Tibial artery (tissue), 4 donors: ENCODE measurements at regions not wholly inside any gene's neighbourhood (a gene's known extent, or its start where the extent isn't known, plus 50 kb on each side); places are given as distances from the start of the nearest gene placed in this dataset.

Experiments
- DNase-seq, 2 donors: peaks; one replicate each; pipeline ENCODE4 v3.0.0-alpha.2; 2019
- H3K27ac ChIP-seq, 2 donors: fragments of 200-600 bp; sonication (generic) in 1 of 2; 1 replicate in 1 of 2; 2 replicates in 1 of 2; pipeline ENCODE4 v1.5.1; 2018 to 2019; ENCODE audit warnings: mild to moderate bottlenecking in 1 of 2
- H3K27me3 ChIP-seq, 2 donors: fragments of 200-600 bp; sonication (generic) in 1 of 2; one replicate each; pipeline versions ENCODE4 v1.5.1 to v1.6.0; 2016 to 2019
- H3K36me3 ChIP-seq, 3 donors: fragments of 200-600 bp; sonication (generic) in 2 of 3; one replicate each; pipeline ENCODE4 v1.5.1; 2016 to 2019; ENCODE audit warnings: mild to moderate bottlenecking in 2 of 3
- H3K4me1 ChIP-seq, 4 donors: fragments of 200-600 bp; sonication (generic) in 2 of 4; 1 replicate in 3 of 4; 2 replicates in 1 of 4; pipeline ENCODE4 v1.5.1; 2016 to 2019
- H3K4me3 ChIP-seq, 2 donors: fragments of 200-600 bp; sonication (generic) in 1 of 2; 1 replicate in 1 of 2; 2 replicates in 1 of 2; pipeline ENCODE4 v1.5.1; 2018 to 2019; ENCODE audit warnings: mild to moderate bottlenecking in 2 of 2
- H3K9me3 ChIP-seq, 3 donors: fragments of 200-600 bp; sonication (generic) in 1 of 3; one replicate each; pipeline ENCODE4 v1.5.1; 2016 to 2019
- CTCF ChIP-seq, 2 experiments: fragments of 200-600 bp in 1 of 2; fragments of 450-650 bp in 1 of 2; IDR thresholded peaks; one replicate each; pipeline ENCODE4 v1.5.1; 2017 to 2019; ENCODE audit warnings: antibody characterized with exemption in 2 of 2, mild to moderate bottlenecking in 1 of 2, moderate library complexity in 1 of 2
- intact Hi-C: fragments of 100-400 bp; cut with DNase I; formaldehyde crosslinking; loops from one replicate; pipeline ENCODE4 v1.15.0; 2023; ENCODE audit warnings: low total_unique reads

GRCh38 chr18:38459131-38459994 is 893.8 kb upstream of the CELF4 start:
- no peaks in the 10 kb centered on the region for H3K4me1 ChIP-seq

DNA sequence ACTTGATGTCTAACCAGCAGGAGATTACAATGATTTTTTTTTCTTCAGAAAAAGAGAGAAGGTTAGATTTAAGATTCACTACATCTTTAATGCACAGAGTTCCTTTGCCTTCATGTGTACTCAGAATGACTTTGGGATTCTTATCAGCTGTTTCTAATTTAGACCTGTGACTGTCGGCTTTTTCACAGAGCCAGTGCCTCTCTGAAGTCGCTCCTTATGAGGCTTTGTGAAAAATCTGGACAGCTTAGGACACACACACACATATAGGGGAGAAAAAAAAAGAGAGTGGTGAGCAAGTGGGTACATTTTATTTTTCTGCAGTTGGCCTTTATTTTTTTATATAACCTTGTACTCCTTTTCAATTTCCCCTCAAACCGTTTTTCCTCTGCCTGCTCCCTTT is 893.1 kb upstream of the CELF4 start:
- H3K27ac ChIP-seq: no peak overlapping the region
- H3K36me3 ChIP-seq: no peaks in the 10 kb centered on the region
- H3K27me3 ChIP-seq: no peaks in the 10 kb centered on the region
- H3K4me1 ChIP-seq: no peaks in the 10 kb centered on the region
- DNase-seq: no peak
- intact Hi-C loops: no loop called here
- H3K9me3 ChIP-seq: no peaks in the 10 kb centered on the region
- no peak for TF ChIP-seq CTCF (IDR thresholded peaks at IDR 0.05)
- no peak overlapping the region for H3K4me3 ChIP-seq

More at GRCh38 chr18:38459131-38459994, 893.8 kb upstream of the CELF4 start:
- DNase-seq: no peak
- Histone ChIP-seq H3K9me3 (no peaks in the 10 kb centered on the region), H3K4me3 (no peak overlapping the region), H3K36me3 (no peaks in the 10 kb centered on the region), H3K27me3 (no peaks in the 10 kb centered on the region), H3K27ac (no peak overlapping the region)
- intact Hi-C loops: no loop called here
- no peak for TF ChIP-seq CTCF (IDR thresholded peaks at IDR 0.05)

DNA sequence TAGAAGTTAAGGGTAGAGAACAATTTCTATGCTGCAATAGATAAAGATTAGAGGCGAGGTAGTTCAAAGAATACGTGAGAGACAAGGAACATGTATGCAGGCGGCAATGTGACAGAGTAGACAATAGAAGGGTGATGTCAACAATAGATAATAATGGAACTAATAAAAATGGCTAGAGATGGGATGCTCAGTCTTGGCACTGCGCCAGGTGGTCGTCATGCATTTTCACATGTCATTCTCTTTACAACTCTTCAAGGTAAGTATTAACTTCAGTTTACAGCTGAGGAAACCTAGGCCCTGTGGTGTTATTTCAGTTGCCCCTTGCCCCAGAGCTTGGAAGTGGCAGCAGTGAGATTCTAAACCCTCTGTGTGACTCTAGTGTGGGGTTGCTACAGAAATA is 890.7 kb upstream of the CELF4 start:
- intact Hi-C loops: no loop called here
- Histone ChIP-seq H3K27me3 (no peaks in the 10 kb centered on the region), H3K27ac (no peak overlapping the region), H3K4me1 (no peaks in the 10 kb centered on the region), H3K9me3 (no peaks in the 10 kb centered on the region), H3K36me3 (no peaks in the 10 kb centered on the region), H3K4me3 (no peak overlapping the region)
- no peak for DNase-seq
- TF ChIP-seq CTCF (IDR thresholded peaks at IDR 0.05): no peak

- TF ChIP-seq CTCF (IDR thresholded peaks at IDR 0.05): no peak
- intact Hi-C loops: no loop called here
- Histone ChIP-seq H3K4me3 (no peak overlapping the region), H3K9me3 (no peaks in the 10 kb centered on the region), H3K27me3 (no peaks in the 10 kb centered on the region), H3K4me1 (no peaks in the 10 kb centered on the region), H3K27ac (no peak overlapping the region), H3K36me3 (no peaks in the 10 kb centered on the region)
- no peak for DNase-seq
Observed at GRCh38 chr18:38454764-38455469, 889.3 kb upstream of the CELF4 start.

DNA sequence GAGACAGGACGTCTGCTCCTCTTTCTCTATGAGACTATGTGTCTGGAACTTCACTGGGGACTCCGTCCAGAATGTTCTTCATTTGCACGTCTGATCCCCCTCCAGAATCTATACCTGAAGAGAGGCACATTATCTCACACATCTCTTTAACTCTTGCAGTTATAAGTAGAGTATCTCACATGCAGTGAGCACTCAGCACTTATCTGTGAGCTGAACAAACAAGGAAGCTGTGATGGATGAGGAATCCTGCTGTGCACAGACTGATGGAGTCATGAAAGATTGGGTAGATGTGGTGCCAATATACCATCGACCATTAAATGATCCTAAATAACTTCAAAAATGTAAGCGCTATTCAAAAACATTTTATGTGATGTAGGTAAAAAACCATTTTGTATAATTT is 888.3 kb upstream of the CELF4 start:
- H3K27ac ChIP-seq: no peak overlapping the region
- no peaks in the 10 kb centered on the region for H3K36me3 ChIP-seq
- no peaks in the 10 kb centered on the region for H3K27me3 ChIP-seq
- intact Hi-C loops: no loop called here
- H3K9me3 ChIP-seq: no peaks in the 10 kb centered on the region
- H3K4me3 ChIP-seq: no peak overlapping the region
- TF ChIP-seq CTCF (IDR thresholded peaks at IDR 0.05): no peak
- H3K4me1 ChIP-seq: no peaks in the 10 kb centered on the region
- DNase-seq: no peak
